HCEC 1CT (cell line): ENCODE measurements at regions not wholly inside any gene's neighbourhood (a gene's known extent, or its start where the extent isn't known, plus 50 kb on each side); places are given as distances from the start of the nearest gene placed in this dataset.

ENCODE experiments used
- DNase-seq: peaks from one replicate; pipeline ENCODE4 v3.0.0-alpha.2; 2017

GRCh38 chr12:88418856-88419497, 161.3 kb downstream of the KITLG start:
- peak; percentile 80 for DNase-seq

DNA sequence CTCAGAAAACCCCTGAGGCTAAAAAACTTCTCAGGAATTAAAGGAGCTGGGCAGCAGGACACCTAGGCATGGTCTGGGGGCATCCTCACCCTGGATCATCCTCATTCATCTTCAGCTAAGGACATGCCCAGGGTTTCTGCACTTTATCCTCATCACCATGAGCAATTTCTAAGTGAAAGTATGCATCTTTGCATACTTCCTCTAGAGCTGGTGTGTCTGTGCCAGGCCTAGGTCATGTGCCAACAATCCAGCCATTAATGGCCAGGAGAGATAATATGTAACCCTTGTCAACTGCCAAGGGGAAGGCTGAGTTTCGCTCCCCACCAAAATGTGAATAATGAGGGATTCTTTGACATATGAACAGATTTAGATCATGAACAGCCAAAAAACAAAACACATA, 160.5 kb downstream of the KITLG start:
- peak; percentile 45 for DNase-seq

DNA sequence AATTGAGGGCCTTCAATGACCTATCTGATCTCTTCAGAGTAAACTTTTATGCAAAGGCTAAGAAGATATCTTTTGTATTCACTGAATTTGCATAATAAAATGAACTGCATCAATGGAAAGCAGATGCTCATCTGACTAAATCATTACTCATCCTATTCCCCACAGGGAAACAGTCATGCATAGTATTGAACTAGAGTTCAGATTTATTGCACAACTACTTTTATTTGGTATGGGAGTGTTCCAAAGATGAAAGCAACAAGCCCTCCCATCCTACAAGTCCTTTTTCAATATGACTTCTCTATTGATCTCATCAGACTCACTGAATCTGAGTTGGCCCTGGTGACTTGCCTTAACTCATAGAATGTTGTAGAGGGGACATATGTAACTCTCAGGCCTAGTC, 159.8 kb downstream of the KITLG start:
- peak; percentile 96 for DNase-seq

DNA sequence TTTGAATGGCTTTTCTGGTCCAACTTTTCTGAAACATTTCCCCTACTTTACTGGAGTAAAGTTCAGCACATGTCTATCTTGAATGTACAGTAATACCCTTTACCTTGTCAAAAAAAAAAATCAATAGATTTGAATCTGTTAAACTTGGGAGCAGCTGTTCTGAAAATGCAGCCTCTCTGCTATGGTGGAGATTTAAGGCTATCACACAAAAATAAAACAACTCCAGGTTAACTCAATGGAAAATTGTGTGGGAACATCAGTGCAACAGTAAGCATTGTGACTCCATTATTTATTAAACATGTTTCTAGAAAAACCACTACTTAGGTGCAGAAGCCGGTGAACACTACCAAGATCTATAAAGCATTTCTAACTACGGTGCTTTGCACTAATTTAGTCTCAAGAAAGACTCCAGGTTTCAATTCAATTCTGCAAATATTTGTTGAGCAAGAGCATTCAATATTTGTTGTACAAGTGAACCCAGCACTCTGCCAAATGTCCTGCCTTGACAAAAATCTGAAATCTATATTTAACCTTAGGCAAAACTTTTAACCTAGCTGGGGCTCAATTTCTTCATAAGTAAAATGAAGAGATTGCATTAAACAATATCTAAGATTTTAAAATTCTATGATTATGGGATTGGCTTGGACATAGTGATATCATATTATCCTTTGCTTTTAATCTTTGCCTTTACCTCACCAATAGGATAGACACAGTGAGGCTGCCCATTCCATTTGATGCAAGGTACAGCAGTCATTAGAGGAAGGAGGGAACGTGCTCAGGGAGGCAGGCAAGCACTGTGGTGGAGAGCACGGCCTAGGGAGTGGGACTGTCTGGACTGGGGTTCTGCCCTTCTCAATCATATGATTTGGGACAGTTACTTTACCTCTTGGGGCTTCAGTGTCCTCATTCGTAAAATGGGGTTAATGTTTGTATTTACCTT, 155.2 kb downstream of the KITLG start:
- no peak for DNase-seq

DNA sequence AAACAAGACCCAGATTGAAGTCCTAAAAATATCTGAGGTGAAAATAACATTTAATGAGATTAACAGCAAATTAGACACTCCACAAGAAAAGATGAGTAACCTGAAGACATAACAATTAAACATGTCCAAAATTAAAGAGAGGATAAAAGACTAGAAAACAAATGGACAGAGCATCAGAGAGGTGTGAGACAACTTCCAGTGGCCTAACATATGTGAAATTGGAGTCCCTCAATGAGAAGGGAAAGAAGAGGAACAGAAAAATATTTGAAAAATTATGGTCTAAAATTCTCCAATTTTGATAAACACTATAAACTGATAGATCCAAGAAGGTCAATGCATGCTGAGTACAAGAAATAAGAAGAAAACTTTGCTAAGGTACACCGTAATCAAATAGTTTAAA, 151.9 kb downstream of the KITLG start:
- no peak for DNase-seq

GRCh38 chr12:88431246-88431645, 149.0 kb downstream of the KITLG start:
- DNase-seq = no peak

DNA sequence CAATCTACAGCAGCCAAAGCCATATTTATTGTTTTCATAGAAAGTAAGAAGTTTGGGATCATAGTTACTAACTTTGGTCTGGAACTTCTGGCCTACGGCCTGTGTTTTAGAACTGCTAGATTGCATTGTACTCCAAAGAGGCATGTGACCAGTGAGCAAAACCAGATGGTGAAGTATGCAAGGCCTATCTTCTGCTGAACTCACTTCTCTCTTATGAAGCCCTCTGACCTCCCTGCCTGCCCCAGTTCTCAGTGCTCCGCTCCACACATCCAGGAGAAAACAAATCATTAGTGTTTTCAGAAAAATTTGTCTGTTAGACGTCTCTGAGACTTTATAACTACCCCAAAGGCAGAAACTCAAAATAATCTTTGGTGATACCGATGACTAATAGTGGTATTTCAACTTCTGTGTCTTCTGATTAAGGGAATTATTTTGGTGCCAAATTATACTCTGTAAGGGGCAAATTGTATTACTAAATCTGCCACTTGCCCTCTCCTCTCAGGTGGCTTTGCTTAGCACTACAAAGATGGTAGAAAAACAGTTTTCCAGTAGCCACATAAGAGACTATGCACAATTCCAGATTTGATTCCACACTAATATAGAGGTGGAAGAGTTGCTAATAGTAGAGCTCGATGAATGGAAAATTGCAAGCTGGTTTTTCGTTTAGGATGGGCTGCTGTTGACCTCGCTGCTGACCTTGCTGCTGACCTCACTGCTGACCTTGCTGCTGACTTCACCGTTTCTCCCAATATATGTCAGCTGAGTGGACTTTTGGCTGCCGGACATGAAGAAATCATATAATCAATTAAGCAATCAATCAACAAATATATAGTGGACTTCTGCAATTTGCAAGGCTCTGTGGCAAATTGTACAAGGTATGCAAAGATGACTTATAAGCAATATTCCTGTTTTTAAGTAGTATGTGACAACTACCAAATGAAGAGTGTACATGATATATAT, 147.5 kb downstream of the KITLG start:
- peak; percentile 25 for DNase-seq

- no peak for DNase-seq
Measured at GRCh38 chr12:88433997-88434703, 146.1 kb downstream of the KITLG start.

GRCh38 chr12:88435334-88436076, 144.8 kb downstream of the KITLG start:
- no peak for DNase-seq

DNA sequence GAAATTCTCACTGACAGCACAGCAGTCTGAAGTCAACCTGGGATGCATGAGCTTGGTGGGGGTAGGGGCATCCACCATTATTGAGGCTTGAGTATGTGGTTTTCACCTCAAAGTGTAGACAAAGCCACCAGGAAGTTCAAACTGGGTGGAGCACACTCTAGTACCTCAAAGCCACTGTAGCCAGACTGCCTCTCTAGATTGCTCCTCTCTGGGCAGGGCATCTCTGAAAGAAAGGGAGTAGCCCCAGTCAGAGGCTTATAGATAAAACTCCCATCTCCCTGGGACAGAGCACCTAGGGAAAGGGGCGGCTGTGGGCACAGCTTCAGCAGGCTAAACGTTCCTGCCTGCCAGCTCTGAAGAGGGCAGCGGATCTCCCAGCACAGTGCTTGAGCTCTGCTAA, 143.0 kb downstream of the KITLG start:
- DNase-seq = no peak
